WTC11 (cell line): ENCODE measurements at regions not wholly inside any gene's neighbourhood (a gene's known extent, or its start where the extent isn't known, plus 50 kb on each side); places are given as distances from the start of the nearest gene placed in this dataset.

Experiments used
- ATAC-seq: fragments of 200-7000 bp; cut with Tn5 transposase; 2 replicates; pipeline ENCODE4 v1.10.0; 2021; ENCODE audit warnings: mild to moderate bottlenecking, moderate library complexity
- CTCF ChIA-PET: fragments of 300-600 bp; sonication (Branson Sonifier 250); formaldehyde crosslinking; loops from one replicate; lab custom pipeline; 2021; ENCODE audit warnings: antibody characterized with exemption; lab: Charles Lee
- POLR2A ChIA-PET: fragments of 350-600 bp; sonication (Branson Sonifier 250); formaldehyde crosslinking; loops from one replicate; lab custom pipeline; 2021; ENCODE audit warnings: antibody characterized with exemption; lab: Charles Lee
- DNase-seq: peaks from one replicate; pipeline ENCODE4 v3.0.0; 2021; ENCODE audit warnings: low spot score
- H3K27ac Mint-ChIP-seq: 2 replicates; pipeline ENCODE4 v1.8.0; 2021; ENCODE audit warnings: mixed read lengths
- H3K27me3 Mint-ChIP-seq: 2 replicates; pipeline ENCODE4 v1.8.0; 2021; ENCODE audit warnings: low read depth, mild to moderate bottlenecking, moderate library complexity, mixed read lengths
- H3K36me3 Mint-ChIP-seq: 2 replicates; pipeline ENCODE4 v1.8.0; 2021; ENCODE audit warnings: mixed read lengths
- H3K4me1 Mint-ChIP-seq: 2 replicates; pipeline ENCODE4 v1.8.0; 2022; ENCODE audit warnings: mixed read lengths
- H3K4me3 Mint-ChIP-seq: 2 replicates; pipeline ENCODE4 v1.8.0; 2021; ENCODE audit warnings: mild to moderate bottlenecking, moderate library complexity, mixed read lengths
- H3K9me3 Mint-ChIP-seq: 2 replicates; pipeline ENCODE4 v1.8.0; 2021; ENCODE audit warnings: mixed read lengths
- CREM ChIP-seq: sonication (generic); formaldehyde crosslinking; IDR thresholded peaks from 2 replicates; pipeline ENCODE4 v1.8.1; 2022; ENCODE audit warnings: mild to moderate bottlenecking, missing genetic modification reagents, moderate library complexity
- ELF4 ChIP-seq: sonication (generic); formaldehyde crosslinking; IDR thresholded peaks from 2 replicates; pipeline ENCODE4 v1.8.1; 2022; ENCODE audit warnings: low read depth, mild to moderate bottlenecking, moderate library complexity, missing genetic modification reagents
- ETV6 ChIP-seq: sonication (generic); formaldehyde crosslinking; IDR thresholded peaks from 2 replicates; pipeline ENCODE4 v1.8.1; 2022; ENCODE audit warnings: mild to moderate bottlenecking, missing genetic modification reagents
- IRF2 ChIP-seq: sonication (generic); formaldehyde crosslinking; IDR thresholded peaks from 2 replicates; pipeline ENCODE4 v1.8.0; 2022; ENCODE audit warnings: low read depth, missing genetic modification reagents, borderline replicate concordance
- MYBL2 ChIP-seq: sonication (generic); formaldehyde crosslinking; IDR thresholded peaks from 2 replicates; pipeline ENCODE4 v1.8.1; 2023; ENCODE audit warnings: mild to moderate bottlenecking, moderate library complexity, missing genetic modification reagents
- OVOL2 ChIP-seq: fragments of 250-450 bp; sonication (Bioruptor Pico); IDR thresholded peaks from 2 replicates; pipeline ENCODE4 v1.9.0; 2021; ENCODE audit warnings: mild to moderate bottlenecking, borderline replicate concordance
- TEAD1 ChIP-seq: sonication (generic); formaldehyde crosslinking; IDR thresholded peaks from 2 replicates; pipeline ENCODE4 v1.8.0; 2022; ENCODE audit warnings: mild to moderate bottlenecking, missing genetic modification reagents
- ZNF121 ChIP-seq: sonication (generic); formaldehyde crosslinking; IDR thresholded peaks from 2 replicates; pipeline ENCODE4 v1.8.0; 2023; ENCODE audit warnings: missing genetic modification reagents
- ZNF138 ChIP-seq: sonication (generic); formaldehyde crosslinking; conservative IDR thresholded peaks from 2 replicates; pipeline ENCODE4 v1.8.1; 2022; ENCODE audit warnings: mild to moderate bottlenecking, moderate library complexity, missing genetic modification reagents
- ZNF671 ChIP-seq: fragments of 250-450 bp; sonication (Bioruptor Pico); IDR thresholded peaks from 2 replicates; pipeline ENCODE4 v1.8.0; 2021; ENCODE audit warnings: mild to moderate bottlenecking
- TF ChIP-seq, protein P1 (sequence below): sonication (generic); formaldehyde crosslinking; conservative IDR thresholded peaks from 2 replicates; pipeline ENCODE4 v1.8.1; 2023; ENCODE audit warnings: mild to moderate bottlenecking, low read depth, missing genetic modification reagents, moderate library complexity
- TF ChIP-seq, protein P2 (sequence below): sonication (generic); formaldehyde crosslinking; IDR thresholded peaks from 2 replicates; pipeline ENCODE4 v1.8.1; 2023; ENCODE audit warnings: mild to moderate bottlenecking, missing genetic modification reagents, borderline replicate concordance
- TF ChIP-seq, protein P3 (sequence below): fragments of 250-450 bp; sonication (Bioruptor Pico); IDR thresholded peaks from 2 replicates; pipeline ENCODE4 v1.9.0; 2021; ENCODE audit warnings: moderate library complexity, mild to moderate bottlenecking, inconsistent platforms, borderline replicate concordance
- TF ChIP-seq, protein P4 (sequence below): sonication (generic); formaldehyde crosslinking; IDR thresholded peaks from 2 replicates; pipeline ENCODE4 v1.8.1; 2023; ENCODE audit warnings: mild to moderate bottlenecking, moderate library complexity, missing genetic modification reagents
- TF ChIP-seq, protein P5 (sequence below): sonication (generic); formaldehyde crosslinking; IDR thresholded peaks from 2 replicates; pipeline ENCODE4 v1.8.0; 2022; ENCODE audit warnings: mild to moderate bottlenecking, missing genetic modification reagents
- TF ChIP-seq, protein P6 (sequence below): sonication (generic); formaldehyde crosslinking; IDR thresholded peaks from 2 replicates; pipeline ENCODE4 v1.8.0; 2022; ENCODE audit warnings: mild to moderate bottlenecking, missing genetic modification reagents
- TF ChIP-seq, protein P7 (sequence below): sonication (generic); formaldehyde crosslinking; IDR thresholded peaks from 2 replicates; pipeline ENCODE4 v1.8.1; 2022; ENCODE audit warnings: mild to moderate bottlenecking, moderate library complexity, missing genetic modification reagents

DNA sequence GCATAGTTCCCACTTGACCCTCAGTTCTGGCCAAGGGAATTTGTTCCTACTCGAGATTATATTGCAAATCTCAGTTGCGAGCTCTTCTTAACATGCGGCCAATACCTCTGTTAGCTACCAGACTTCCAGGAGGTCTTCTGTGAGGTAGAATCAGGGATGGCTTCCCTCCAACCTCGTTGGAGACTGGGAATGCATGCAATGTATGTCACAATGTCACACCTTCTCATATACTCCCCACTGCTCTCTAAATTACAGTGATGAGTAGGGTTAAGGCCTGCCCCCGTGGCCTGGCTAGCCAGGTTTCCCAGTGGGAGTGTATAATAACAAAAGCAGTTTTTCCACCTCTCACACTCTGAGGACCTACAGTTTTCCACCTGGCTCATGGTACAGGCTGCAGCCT, 1962.5 kb downstream of the ARAP2 start:
- Mint-ChIP-seq H3K27me3 (no peaks in the 10 kb centered on the region), H3K36me3 (no peaks in the 10 kb centered on the region), H3K9me3 (peaks cover 19% of the 10 kb centered on the region; the same call in 1 of the 2 replicates), H3K27ac (no peak overlapping the region), H3K4me1 (no peaks in the 10 kb centered on the region), H3K4me3 (no peak overlapping the region)
- ATAC-seq (no peak), DNase-seq (no peak)
- POLR2A ChIA-PET: no interaction called here
- CTCF ChIA-PET: no interaction called here
- TF ChIP-seq OVOL2 (no peak), TEAD1 (CRISPR knock-in tag) (no peak), CREM (CRISPR knock-in tag) (no peak)
- TF ChIP-seq, protein P1, sequence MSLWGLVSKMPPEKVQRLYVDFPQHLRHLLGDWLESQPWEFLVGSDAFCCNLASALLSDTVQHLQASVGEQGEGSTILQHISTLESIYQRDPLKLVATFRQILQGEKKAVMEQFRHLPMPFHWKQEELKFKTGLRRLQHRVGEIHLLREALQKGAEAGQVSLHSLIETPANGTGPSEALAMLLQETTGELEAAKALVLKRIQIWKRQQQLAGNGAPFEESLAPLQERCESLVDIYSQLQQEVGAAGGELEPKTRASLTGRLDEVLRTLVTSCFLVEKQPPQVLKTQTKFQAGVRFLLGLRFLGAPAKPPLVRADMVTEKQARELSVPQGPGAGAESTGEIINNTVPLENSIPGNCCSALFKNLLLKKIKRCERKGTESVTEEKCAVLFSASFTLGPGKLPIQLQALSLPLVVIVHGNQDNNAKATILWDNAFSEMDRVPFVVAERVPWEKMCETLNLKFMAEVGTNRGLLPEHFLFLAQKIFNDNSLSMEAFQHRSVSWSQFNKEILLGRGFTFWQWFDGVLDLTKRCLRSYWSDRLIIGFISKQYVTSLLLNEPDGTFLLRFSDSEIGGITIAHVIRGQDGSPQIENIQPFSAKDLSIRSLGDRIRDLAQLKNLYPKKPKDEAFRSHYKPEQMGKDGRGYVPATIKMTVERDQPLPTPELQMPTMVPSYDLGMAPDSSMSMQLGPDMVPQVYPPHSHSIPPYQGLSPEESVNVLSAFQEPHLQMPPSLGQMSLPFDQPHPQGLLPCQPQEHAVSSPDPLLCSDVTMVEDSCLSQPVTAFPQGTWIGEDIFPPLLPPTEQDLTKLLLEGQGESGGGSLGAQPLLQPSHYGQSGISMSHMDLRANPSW (CRISPR knock-in tag): no peak
- TF ChIP-seq, protein P2, sequence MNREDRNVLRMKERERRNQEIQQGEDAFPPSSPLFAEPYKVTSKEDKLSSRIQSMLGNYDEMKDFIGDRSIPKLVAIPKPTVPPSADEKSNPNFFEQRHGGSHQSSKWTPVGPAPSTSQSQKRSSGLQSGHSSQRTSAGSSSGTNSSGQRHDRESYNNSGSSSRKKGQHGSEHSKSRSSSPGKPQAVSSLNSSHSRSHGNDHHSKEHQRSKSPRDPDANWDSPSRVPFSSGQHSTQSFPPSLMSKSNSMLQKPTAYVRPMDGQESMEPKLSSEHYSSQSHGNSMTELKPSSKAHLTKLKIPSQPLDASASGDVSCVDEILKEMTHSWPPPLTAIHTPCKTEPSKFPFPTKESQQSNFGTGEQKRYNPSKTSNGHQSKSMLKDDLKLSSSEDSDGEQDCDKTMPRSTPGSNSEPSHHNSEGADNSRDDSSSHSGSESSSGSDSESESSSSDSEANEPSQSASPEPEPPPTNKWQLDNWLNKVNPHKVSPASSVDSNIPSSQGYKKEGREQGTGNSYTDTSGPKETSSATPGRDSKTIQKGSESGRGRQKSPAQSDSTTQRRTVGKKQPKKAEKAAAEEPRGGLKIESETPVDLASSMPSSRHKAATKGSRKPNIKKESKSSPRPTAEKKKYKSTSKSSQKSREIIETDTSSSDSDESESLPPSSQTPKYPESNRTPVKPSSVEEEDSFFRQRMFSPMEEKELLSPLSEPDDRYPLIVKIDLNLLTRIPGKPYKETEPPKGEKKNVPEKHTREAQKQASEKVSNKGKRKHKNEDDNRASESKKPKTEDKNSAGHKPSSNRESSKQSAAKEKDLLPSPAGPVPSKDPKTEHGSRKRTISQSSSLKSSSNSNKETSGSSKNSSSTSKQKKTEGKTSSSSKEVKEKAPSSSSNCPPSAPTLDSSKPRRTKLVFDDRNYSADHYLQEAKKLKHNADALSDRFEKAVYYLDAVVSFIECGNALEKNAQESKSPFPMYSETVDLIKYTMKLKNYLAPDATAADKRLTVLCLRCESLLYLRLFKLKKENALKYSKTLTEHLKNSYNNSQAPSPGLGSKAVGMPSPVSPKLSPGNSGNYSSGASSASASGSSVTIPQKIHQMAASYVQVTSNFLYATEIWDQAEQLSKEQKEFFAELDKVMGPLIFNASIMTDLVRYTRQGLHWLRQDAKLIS: no peak
- TF ChIP-seq, protein P3, sequence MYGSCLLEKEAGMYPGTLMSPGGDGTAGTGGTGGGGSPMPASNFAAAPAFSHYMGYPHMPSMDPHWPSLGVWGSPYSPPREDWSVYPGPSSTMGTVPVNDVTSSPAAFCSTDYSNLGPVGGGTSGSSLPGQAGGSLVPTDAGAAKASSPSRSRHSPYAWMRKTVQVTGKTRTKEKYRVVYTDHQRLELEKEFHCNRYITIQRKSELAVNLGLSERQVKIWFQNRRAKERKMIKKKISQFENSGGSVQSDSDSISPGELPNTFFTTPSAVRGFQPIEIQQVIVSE (CRISPR knock-in tag): no peak
- TF ChIP-seq, protein P4, sequence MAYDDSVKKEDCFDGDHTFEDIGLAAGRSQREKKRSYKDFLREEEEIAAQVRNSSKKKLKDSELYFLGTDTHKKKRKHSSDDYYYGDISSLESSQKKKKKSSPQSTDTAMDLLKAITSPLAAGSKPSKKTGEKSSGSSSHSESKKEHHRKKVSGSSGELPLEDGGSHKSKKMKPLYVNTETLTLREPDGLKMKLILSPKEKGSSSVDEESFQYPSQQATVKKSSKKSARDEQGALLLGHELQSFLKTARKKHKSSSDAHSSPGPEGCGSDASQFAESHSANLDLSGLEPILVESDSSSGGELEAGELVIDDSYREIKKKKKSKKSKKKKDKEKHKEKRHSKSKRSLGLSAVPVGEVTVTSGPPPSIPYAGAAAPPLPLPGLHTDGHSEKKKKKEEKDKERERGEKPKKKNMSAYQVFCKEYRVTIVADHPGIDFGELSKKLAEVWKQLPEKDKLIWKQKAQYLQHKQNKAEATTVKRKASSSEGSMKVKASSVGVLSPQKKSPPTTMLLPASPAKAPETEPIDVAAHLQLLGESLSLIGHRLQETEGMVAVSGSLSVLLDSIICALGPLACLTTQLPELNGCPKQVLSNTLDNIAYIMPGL (CRISPR knock-in tag): no peak

DNA sequence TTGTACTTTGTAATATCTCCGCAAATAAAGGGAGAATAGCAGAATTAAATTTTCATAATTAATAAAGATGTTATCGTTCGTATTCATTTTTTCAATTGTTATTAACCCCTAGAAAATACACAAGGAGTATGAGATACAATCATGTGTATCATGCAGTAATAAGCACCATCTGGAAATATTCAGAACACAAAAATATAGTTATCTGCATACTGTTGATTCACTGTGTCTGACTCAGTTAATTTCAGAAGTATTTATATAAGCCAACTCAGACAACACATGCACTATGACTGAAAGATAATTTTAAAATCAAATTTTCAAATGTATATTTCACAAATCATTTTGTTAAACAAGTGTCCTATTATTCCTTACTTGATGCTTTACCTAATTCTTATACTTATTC, 1954.8 kb downstream of the ARAP2 start:
- POLR2A ChIA-PET: no interaction called here

DNA sequence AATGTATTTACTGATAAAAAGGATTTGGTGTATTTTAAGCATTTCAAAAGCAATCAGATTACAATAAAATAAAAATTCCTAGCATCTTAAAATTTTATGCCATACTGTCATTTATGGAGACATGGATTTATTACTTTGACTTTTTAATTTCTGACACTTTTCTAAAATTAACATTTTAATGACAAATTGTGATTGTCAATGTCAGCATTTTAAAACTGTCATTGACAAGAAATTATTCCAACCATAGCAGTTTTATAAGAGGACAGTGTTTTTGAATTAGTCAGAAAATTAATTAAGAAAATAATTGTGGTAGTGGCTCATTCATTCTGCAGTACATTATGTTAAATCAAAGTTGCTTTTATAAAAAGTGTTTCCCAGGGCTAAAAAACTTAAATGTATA, 1954.4 kb downstream of the ARAP2 start:
- ChIA-PET POLR2A (no interaction called here), CTCF (no interaction called here)
- no peak for ATAC-seq
- no peaks in the 10 kb centered on the region for H3K36me3 Mint-ChIP-seq
- no peak overlapping the region for H3K4me3 Mint-ChIP-seq
- no peaks in the 10 kb centered on the region for H3K9me3 Mint-ChIP-seq
- no peaks in the 10 kb centered on the region for H3K27me3 Mint-ChIP-seq
- H3K27ac Mint-ChIP-seq: no peak overlapping the region
- H3K4me1 Mint-ChIP-seq: peaks cover 5% of the 10 kb centered on the region
- DNase-seq: no peak
- TF ChIP-seq ZNF138 (CRISPR knock-in tag) (no peak), ZNF121 (CRISPR knock-in tag) (no peak), ZNF671 (no peak), ETV6 (no peak)
- TF ChIP-seq, protein P5, sequence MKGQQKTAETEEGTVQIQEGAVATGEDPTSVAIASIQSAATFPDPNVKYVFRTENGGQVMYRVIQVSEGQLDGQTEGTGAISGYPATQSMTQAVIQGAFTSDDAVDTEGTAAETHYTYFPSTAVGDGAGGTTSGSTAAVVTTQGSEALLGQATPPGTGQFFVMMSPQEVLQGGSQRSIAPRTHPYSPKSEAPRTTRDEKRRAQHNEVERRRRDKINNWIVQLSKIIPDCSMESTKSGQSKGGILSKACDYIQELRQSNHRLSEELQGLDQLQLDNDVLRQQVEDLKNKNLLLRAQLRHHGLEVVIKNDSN (CRISPR knock-in tag): no peak
- TF ChIP-seq, protein P6, sequence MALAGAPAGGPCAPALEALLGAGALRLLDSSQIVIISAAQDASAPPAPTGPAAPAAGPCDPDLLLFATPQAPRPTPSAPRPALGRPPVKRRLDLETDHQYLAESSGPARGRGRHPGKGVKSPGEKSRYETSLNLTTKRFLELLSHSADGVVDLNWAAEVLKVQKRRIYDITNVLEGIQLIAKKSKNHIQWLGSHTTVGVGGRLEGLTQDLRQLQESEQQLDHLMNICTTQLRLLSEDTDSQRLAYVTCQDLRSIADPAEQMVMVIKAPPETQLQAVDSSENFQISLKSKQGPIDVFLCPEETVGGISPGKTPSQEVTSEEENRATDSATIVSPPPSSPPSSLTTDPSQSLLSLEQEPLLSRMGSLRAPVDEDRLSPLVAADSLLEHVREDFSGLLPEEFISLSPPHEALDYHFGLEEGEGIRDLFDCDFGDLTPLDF: no peak

More for the DNA sequence above, 1954.8 kb downstream of the ARAP2 start:
- TF ChIP-seq, protein P7, sequence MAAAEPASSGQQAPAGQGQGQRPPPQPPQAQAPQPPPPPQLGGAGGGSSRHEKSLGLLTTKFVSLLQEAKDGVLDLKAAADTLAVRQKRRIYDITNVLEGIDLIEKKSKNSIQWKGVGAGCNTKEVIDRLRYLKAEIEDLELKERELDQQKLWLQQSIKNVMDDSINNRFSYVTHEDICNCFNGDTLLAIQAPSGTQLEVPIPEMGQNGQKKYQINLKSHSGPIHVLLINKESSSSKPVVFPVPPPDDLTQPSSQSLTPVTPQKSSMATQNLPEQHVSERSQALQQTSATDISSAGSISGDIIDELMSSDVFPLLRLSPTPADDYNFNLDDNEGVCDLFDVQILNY (CRISPR knock-in tag): no peak
- TF ChIP-seq IRF2 (CRISPR knock-in tag): no peak
- TF ChIP-seq ELF4 (CRISPR knock-in tag): no peak
- TF ChIP-seq MYBL2: no peak
- ATAC-seq: no peak
- H3K4me3 Mint-ChIP-seq: no peak overlapping the region
- H3K9me3 Mint-ChIP-seq: no peaks in the 10 kb centered on the region
- peaks cover 5% of the 10 kb centered on the region for H3K4me1 Mint-ChIP-seq
- no peaks in the 10 kb centered on the region for H3K27me3 Mint-ChIP-seq
- no peak for DNase-seq
- H3K27ac Mint-ChIP-seq: no peak overlapping the region
- H3K36me3 Mint-ChIP-seq: no peaks in the 10 kb centered on the region
- CTCF ChIA-PET: no interaction called here
